HG02759 (cell line): ENCODE measurements at regions not wholly inside any gene's neighbourhood (a gene's known extent, or its start where the extent isn't known, plus 50 kb on each side); places are given as distances from the start of the nearest gene placed in this dataset.
"Not testable (repeated sequence)": the region's sequence is repeated elsewhere in the genome, so short reads cannot be mapped to it uniquely, and the experiment has no call there.

Experiments used
- ATAC-seq: cut with Tn5 transposase; IDR thresholded peaks from one replicate; pipeline ENCODE4 v1.9.1; 2021; ENCODE audit warnings: mild to moderate bottlenecking, moderate library complexity; ENCODE audit not compliant: unreplicated experiment

- ATAC-seq: no peak
Measured at GRCh38 chr4:71204056-71204455, 134.8 kb upstream of the SLC4A4 start.

GRCh38 chr4:71206763-71207162, 132.1 kb upstream of the SLC4A4 start:
- no peak for ATAC-seq

- ATAC-seq: no peak
Measured at GRCh38 chr4:71209161-71209560, 129.7 kb upstream of the SLC4A4 start.

GRCh38 chr4:71210823-71211222, 128.0 kb upstream of the SLC4A4 start:
- no peak for ATAC-seq

- no peak for ATAC-seq
Measured at GRCh38 chr4:71211748-71212147, 127.1 kb upstream of the SLC4A4 start.

GRCh38 chr4:71212216-71212615, 126.6 kb upstream of the SLC4A4 start:
- ATAC-seq: no peak

- no peak for ATAC-seq
Measured at GRCh38 chr4:71214578-71214977, 124.2 kb upstream of the SLC4A4 start.

GRCh38 chr4:71216316-71216959, 122.4 kb upstream of the SLC4A4 start:
- no peak for ATAC-seq

- ATAC-seq: no peak
Measured at GRCh38 chr4:71217688-71218087, 121.1 kb upstream of the SLC4A4 start.

GRCh38 chr4:71220848-71221247, 118.0 kb upstream of the SLC4A4 start:
- ATAC-seq: not testable (repeated sequence)

- ATAC-seq: no peak
Measured at GRCh38 chr4:71221510-71222466, 117.0 kb upstream of the SLC4A4 start.

- no peak for ATAC-seq
Measured at GRCh38 chr4:71222661-71223060, 116.2 kb upstream of the SLC4A4 start.

- peak; percentile 60 for ATAC-seq
Measured at GRCh38 chr4:71229477-71230270, 109.1 kb upstream of the SLC4A4 start.

- ATAC-seq: no peak
Measured at GRCh38 chr4:71230271-71231128, 108.3 kb upstream of the SLC4A4 start.

- ATAC-seq: no peak
Measured at GRCh38 chr4:71231129-71232055, 107.4 kb upstream of the SLC4A4 start.

GRCh38 chr4:71232056-71232430, 106.8 kb upstream of the SLC4A4 start:
- no peak for ATAC-seq

- ATAC-seq: no peak
Measured at GRCh38 chr4:71232846-71233245, 106.0 kb upstream of the SLC4A4 start.

- ATAC-seq: no peak
Measured at GRCh38 chr4:71235311-71236201, 103.3 kb upstream of the SLC4A4 start.
